Inflammatory macrophage treated with lipopolysaccharide for 1 hour (primary cell): ENCODE measurements at regions not wholly inside any gene's neighbourhood (a gene's known extent, or its start where the extent isn't known, plus 50 kb on each side); places are given as distances from the start of the nearest gene placed in this dataset.

ENCODE experiments used
- DNase-seq, 2 donors: peaks; one replicate each; pipeline ENCODE4 v3.0.0-alpha.2; 2020 to 2022

DNA sequence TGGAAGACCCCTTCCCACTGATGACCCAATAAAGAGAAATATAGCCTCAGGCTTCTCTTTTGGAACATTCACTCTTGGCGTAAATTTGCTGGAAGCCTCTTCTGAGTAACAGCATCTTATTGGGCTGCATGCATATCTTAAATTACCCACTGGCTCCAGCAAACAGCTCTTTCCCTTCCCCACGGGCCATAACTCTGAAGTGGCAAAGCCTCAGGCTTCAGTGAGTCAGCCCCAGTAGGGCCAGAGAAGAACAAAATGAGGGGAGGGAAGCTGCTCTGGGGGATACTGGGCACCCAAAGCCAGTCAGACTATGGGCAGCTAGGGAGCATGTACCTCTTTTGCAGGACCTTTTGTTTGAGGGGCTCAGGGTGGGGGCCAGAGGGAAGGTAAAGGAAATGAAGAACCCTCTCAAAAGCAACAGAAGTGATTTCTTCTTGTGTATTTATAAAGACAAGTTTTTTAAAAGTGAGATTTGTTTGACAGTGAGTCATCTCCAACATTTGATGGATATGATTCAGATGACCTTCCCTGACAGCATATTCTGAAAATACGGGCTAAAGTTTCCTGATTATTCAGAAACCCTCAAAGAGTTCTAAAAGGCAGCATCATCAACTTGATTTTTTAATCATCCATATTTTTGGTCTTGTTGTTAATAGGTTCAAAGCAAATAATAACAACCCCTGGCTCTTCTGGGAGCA, 203.4 kb downstream of the KIF18A start:
- no peak for DNase-seq

DNA sequence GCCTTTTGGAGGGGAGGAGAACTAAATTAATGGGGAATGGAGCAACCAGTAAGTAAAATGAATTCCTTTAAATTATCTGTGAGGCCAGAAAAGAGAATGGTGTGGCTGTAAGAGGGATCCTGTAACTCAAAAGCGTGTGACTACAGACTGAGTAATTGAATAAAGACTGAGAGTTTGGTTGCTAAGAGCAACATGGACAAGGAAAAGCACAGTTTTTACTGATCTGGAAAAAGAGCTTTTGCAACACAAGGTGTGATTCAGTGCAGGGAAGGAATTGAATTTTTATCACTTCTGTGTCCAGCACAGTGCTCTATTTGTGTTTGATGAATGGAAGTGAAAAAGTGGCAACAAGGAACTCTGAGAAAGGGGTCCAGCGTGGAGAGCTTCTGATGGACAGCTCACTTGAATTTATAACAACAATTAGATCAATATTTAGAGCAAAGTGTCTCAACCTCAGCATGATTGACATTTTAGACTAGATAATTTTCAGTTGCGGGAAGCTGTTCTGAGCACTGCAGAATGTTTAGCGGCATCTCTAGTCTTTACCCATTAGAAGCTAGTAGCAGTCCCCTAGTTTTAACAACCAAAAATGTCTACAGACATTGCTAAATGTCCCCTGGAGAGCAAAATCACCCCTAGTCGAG, 202.8 kb upstream of the BDNF start:
- no peak for DNase-seq

DNA sequence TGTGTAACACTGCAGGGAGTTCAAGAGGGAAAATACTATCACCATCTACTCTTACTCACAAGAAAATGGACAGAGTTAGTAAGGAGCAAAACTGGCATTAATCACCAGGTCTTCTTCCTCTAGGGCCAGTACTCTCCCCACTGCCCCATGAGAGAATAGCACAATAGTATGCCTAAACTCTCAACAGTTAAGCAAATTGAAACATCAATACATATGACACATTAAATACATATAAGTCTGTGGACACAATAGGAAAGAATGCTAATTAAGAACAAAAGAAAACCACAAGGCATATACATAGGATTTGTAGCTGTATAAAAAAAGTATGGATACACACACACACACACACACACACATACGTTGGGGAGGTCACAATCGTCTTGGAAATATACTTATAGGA, 197.9 kb upstream of the BDNF start:
- DNase-seq: no peak

DNA sequence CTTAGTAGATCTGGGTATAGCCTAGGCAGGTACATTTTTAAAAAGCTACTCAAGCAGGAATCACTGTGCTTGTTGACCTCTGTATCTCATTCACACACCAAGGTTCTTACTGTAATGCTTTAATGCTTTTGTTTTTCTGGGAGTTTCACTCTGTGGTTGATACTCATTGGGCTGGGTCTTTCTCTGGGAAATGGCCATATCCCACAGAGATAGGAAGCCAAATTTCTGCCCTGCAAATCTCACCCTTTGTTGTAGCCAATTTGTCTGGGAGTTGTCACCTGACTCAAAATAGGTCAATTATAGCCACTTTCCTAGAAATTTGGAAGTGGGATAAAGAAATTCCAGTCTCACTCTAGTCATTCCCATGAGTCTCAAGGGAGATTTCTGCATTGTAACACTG, 195.8 kb upstream of the BDNF start:
- DNase-seq: no peak

DNA sequence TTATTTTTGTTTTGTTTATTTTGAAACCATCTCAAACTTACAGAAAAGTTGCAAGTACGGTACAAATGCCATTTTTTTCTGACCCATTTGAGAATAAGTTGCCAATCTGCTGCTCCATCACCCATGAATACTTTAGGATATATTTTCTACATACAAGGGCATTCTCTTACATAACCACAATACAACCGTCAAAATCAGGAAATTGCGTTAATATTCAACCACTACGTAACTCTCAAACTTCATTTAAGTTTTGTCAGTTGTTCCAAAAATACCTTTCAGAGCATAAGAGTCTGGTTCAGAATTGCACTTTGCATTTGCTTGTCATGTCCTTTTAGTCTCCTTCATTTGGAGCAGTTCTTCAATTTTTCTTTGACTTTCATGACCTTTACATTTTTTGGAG, 194.3 kb upstream of the BDNF start:
- DNase-seq: peak in 1 of 2 donors; percentile 3

DNA sequence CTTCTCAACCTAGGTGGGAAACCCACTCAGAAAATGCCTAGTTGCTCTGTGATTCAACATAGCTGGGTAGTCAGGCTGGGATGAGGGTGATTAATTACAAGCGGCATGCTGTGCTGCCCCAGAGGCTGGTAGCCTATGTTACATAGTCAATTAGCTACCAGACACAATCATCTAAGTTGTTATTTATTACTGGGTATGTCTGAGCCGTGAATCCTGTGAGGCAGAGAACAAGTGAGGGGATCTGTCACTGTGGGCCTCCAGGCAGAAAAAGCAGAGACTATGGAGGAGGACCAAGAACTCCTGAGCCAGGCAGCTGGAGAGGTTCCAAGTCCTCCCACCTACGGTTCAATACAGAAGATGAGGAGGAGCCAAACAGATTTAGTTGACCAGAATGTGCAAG, 186.6 kb upstream of the BDNF start:
- DNase-seq: no peak

DNA sequence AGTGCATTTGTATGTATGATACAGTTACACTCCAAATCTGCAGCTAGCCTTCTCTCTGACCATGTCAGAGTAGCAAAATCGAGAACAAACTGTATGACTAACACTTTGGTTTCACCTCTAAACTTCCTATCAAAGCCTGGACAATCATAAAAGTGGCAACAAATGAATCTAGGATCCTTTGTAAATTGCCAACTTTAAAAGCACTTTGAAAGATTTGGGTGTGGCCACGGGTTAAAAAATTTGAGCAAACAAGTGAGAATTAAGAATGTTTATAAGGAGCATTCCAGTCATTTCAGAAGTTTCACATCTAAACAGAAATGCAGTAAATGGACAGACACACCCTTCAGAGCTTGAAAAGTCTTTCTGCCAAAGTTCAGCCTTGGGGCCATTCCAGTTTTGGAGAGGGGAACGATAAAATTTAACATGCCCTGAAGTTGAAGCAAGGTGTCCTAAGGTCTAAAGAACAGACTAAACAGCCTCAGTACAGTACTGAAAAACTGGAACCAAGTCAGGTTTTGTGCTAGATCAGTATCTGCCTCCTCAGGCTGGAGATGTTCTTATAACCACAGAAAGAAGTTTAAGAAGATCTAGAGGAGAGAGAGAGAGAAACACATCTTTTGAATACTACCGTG, 181.9 kb upstream of the BDNF start:
- DNase-seq: no peak

DNA sequence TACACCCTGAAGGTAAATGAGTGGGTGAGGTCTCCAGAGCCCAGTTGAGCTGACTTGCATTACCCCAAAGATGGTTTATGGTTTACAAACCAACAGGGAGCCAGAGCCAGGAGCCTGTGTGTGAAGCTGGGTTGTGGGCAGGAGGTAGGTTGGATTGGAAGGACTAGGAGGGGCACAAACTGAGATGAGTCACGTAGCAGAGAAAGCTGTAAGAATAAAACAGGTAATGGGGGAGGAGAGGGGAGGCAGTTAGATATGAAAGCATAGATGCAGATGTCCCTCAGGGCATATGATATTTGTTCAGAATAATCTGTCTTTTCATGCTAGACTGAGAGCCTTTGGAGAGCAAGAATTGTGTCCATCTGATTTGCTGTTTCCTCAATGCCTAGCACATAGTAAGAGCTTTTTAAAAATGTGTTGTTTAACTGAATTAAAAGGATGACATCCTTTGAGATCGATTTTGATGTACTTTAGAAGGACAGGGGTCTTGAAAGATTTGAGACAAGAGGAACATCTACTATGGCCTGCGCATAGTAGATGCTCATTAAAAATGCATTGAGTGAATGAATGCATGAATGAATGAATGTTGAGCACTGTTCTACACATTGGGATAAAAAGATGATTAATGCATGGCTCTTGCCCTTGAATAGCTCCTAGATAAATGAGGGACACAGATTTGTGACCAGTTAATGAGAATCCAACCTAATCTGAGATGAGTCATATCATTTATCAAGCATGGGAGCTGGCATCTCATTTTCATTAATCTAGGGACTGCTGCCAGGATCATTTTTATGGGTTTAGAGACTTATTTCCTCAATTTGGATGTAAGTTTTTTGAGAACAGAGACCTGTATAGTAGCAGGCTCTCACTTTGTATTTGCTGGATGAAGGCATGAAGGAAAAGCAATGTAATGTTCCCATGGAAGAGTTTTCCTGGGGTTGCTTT, 175.8 kb upstream of the BDNF start:
- DNase-seq: no peak

DNA sequence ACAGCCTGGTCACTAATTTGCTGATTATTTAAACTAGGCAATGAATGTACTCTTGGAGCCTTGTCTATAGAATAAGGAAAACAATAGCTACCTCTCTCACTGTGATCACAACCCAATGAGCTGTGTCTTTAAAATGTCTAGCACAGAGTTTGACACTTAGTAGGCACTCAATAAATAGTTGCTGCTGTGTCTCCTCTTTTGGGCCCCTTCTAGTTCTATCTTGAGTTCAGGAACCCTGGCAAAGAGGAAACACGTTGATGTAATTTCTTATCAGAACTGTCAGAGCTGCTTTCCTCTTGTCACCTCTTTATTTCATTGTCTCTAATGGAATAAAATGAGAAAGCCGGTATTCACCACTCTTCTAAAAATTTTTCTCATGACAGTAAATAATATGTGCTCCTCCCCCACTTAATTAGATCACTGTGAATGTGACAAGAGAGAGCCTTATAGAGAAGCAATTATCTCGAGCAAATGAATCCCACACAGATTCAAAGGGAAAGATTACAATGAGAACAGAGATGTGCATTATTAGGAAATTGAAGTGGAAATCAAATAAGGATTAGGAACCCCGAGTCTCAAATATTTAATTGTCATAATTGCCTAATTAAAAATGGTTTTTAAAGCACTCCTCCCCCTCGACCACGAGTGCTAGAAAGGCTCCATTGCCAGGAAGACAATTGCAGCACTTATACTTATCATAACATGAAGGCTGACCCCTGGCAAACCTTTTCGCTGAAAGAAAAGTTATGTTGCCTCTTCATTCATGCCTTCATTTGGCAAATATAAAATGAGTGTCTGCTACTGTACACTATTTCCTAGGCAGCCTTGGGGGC, 175.0 kb upstream of the BDNF start:
- DNase-seq: no peak

DNA sequence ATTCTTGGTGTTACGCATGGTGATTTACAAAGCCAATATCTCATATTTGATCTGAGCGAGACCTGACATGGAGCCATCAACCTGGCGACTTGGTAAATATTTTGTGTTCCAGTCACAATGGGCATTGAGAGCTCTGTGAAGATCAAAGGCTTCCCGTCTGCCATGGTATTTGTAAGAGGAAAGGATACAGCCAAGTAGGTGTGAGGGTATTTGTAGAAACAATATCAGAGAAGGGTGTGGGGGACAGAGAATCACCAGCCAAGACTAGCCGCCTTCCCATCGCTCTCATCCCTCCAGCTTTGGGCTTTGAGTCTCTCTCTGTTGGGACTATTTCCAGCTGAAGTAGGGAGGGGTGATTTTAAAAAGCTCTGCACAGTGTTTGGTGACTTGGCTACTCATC, 173.4 kb upstream of the BDNF start:
- no peak for DNase-seq

DNA sequence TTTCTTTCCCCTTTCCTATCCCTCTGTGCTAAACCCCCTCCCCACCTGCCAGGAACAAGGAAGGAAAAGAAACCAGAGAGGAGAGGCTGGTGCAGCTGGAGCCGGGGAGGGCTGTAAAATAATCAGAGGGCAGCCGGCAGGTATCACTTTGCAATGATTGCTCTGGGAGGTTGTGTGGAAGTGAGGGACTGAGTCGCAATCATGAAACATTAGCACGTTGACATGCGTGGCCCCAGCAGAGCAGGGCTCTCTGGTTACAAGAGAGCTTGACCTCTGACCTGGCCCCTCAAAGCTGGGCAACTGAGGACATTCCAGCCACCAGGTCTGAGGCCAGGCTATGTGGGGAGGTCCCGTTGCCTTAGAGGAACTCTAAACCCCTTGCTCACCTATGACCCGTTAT, 170.8 kb upstream of the BDNF start:
- DNase-seq: no peak

DNA sequence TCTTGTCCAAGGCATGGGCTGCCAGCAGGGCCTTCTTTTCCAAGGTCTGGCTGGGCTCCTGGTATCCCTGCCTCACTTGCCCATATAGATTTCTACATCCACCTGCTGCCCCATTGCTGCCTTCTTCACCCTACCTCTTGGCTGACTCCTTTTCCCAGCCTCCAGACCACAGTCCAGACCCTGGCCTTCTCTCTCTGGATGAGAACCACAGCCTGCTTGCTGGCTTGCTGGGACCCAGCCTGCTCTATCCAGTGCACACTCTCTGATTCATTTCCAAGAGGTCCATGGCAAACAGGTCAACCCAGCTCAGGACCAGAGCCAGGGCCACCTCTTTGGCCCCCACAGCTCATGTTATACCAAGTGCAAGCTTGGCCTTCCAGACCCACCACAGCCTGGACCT, 169.4 kb upstream of the BDNF start:
- DNase-seq: no peak

DNA sequence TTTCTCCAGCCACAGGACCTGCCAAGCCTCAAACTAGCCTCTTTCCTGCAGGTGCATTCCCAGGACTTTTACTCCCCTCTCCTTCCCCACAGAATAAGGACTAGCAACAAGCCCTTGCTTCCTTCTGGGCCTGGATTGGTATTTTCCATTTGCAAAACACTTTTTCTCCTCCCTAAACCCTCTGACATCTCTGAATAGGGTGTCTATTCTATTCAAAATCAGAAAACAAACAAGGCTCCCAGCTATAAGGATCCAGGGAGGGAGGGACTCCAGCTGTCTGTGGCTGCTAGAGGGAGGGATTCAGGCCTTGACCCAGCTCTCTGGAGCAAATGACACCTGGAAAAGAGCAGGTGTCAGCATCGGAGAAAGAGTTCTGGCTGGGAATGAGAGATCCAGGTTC, 168.5 kb upstream of the BDNF start:
- DNase-seq: no peak

DNA sequence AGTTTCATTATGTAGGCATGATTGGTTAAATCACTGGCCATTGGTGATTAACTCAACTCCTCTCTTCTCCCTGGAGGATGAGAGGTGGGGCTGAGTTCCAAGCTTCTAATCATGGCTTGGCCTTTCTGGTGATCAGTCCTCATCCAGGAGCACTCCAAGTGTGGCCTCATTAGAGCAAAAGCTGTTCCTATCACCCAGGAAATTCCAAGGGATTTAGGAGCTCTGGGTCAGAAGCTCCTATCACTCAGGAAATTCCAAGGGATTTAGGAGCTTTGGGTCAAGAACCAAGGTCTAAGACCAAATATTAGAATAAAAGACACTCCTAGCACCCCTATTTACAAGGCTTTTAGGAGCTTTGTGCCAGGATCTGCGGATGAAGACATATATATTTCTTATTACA, 168.0 kb upstream of the BDNF start:
- no peak for DNase-seq

DNA sequence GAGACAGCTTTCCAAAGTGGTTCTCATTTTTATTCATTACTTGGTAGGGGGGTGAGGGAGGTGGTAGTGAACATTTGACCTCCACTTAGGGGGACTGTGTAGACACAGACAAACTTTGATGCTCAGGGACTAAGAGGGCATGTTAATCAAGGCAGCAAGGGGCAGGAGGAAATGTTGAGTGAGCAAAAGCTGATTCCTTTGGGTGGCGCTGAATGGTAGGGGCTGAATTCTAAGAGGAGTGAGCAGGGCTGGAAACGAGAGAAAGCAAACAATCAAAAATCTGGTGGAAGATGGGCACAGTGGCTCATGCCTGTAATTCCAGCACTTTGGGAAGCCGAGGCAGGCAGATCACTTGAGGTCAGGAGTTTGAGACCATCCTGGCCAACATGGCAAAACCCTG, 164.8 kb upstream of the BDNF start:
- DNase-seq: no peak

DNA sequence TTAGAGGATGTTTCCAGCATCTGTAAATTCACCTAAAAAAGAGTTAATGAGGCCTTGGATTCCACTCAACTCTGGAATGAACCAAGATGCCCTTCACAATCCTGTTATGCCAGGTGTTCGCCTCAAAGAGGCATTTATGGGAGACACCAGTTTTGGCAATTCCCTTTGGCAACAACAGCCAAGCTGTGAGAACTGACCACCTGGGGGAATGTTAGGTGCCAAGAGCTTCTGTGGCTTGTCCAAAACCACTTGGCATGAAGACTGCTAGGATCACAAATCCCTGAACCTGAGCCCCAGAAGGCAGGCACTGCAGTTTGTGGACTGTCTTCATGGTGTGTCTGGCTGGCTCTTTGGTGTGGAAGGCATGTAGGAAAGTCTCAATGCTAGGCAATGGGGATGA, 164.4 kb upstream of the BDNF start:
- no peak for DNase-seq

DNA sequence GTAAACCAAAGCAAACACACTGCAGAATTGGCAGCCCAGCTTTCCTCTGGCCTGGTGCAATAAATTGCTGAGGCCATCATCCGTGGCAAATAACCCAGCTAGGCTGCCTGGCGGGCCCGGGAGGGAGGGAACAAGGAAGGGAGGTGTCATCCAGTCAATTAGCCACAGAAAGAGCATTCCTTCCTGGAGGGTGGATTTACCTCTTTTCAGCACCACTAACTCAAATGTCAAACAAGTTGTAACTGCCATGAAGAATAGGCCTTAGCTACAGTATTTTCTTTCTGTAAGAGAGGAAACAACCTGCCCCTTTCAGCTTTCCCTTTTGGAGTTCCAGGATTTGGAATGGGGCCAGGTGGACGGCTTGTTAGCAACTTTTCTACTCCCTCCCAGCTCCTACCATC, 163.8 kb upstream of the BDNF start:
- no peak for DNase-seq

DNA sequence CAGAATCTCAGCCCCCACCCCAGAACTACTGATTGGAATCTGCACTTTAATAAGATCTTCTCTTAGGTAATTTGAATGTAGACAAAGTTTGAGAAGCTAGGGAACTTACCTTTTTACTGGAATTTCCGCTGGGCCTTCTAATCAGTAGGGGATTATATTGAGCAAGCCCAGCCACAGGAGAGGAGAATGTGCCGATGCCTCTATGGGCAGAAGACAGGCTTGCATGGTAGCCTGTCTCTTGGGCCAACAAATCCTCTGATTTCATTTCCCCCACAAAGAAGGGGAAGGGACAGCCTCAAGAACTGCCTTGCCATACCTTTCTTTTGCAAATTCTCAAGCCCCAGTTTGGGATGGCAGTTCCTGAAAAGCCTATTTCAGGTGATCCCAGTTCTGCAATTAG, 163.4 kb upstream of the BDNF start:
- DNase-seq: no peak

DNA sequence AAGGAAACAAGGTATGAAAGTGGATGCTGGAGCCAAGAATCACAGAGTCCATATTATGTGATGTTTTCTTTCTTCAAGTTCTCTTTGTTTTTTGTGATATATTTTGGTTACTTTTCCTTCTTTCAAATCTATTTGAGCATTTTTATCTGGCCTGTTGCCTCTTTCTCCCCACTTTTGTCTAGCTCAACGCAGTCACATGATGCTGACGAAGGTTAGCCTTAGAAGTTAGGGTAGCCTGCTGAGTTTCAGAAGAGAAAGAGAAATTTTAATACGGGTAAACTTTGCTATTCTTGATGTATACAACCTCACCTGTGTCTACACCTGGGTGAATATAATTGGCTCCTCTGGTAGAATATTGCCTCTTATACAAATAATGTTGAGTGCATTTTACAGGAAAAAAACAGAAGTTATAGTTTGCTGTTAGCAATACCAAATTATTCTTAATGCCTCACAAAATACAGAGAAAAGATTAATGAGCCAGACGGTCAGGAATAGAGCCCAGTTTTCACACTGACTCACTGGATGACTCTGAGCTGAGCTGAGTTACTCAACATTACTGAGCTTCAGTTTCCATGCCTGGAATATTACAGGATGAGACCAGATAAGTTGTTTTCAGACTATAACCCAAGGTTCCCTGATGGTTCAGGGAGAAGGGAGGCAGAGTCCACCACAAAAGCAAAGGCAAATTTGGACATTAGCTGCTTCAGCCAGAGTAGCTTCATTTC, 161.6 kb upstream of the BDNF start:
- DNase-seq: no peak

DNA sequence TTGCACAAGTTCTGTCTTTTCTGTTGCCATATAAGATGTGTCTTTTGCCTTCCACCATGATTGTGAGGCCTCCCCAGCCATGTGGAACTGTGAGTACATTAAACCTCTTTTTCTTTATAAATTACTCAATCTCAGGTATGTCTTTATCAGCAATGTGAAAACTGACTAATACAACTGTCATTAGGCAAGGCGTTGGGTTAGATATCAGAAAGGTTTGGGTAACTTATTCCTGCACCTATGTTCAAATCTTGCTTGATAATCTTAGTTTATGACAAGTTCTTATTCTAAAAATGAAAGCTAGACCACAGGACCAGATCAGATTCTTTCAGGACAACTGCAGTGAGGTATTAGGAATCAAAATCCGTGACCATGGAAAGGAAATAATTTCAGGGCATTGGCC, 160.6 kb upstream of the BDNF start:
- DNase-seq: no peak

DNA sequence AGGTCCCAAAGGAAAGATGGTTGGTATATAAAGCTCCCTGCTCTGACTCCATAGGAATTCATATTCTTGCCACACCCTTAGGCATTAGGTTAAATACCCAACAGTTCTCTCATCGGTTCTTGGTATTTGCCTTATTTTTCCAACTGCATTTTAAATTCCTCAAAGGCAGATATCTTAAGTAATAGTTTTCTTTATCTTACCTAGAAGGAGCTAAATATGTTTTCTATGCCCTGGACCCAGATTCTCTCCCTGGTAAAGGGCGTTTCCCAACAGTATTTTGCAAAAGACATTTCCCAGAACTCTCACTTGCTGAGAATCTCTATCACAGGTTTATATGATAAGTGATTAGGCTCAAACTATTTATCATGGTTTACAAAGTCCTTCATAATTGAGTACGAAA, 158.6 kb upstream of the BDNF start:
- no peak for DNase-seq

DNA sequence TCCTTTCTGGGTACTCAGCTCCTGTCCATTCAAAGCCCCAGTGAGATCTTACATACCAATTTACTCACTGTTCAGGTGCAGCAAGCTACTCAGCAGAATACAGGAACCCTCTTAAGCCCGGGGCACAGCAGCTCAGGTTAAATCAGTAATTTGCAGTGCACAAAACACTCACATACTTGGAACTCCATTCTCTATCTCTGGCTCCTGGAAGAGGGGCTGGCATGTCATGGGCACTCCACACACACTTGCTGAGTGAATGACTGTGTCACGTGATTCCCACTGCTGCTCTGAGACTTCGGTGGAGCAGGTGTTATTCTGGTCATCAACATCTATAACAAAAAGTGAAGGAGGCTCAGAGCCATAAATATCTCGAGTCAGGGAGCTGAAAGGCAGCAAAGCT, 157.3 kb upstream of the BDNF start:
- no peak for DNase-seq
